Retina (tissue), 1 donor: ENCODE measurements at regions not wholly inside any gene's neighbourhood (a gene's known extent, or its start where the extent isn't known, plus 50 kb on each side); places are given as distances from the start of the nearest gene placed in this dataset.

Experiments used
- DNase-seq: peaks from one replicate; pipeline ENCODE4 v3.0.0-alpha.2; 2016

- no peak for DNase-seq
These were observed 100.0 kb upstream of the ACTBL2 start for GRCh38 chr5:57582578-57583070.

- no peak for DNase-seq
These were observed 99.2 kb upstream of the ACTBL2 start for GRCh38 chr5:57581772-57582171.

- no peak for DNase-seq
These were observed 98.6 kb upstream of the ACTBL2 start for GRCh38 chr5:57581222-57581621.

- no peak for DNase-seq
These were observed 95.0 kb upstream of the ACTBL2 start for GRCh38 chr5:57577432-57578175.

- no peak for DNase-seq
These were observed 93.7 kb upstream of the ACTBL2 start for GRCh38 chr5:57576317-57576716.

- no peak for DNase-seq
These were observed 93.2 kb upstream of the ACTBL2 start for GRCh38 chr5:57575839-57576238.

GRCh38 chr5:57572461-57572860, 89.8 kb upstream of the ACTBL2 start:
- DNase-seq, result no peak

GRCh38 chr5:57569601-57570000, 87.0 kb upstream of the ACTBL2 start:
- DNase-seq, result no peak

GRCh38 chr5:57568136-57568535, 85.5 kb upstream of the ACTBL2 start:
- DNase-seq, result no peak

GRCh38 chr5:57566914-57567313, 84.3 kb upstream of the ACTBL2 start:
- DNase-seq, result no peak

GRCh38 chr5:57561231-57561842, 78.7 kb upstream of the ACTBL2 start:
- no peak for DNase-seq

- DNase-seq, result no peak
These were observed 76.6 kb upstream of the ACTBL2 start for GRCh38 chr5:57559110-57559635.

- DNase-seq, result no peak
These were observed 69.4 kb upstream of the ACTBL2 start for GRCh38 chr5:57552033-57552432.

- no peak for DNase-seq
These were observed 68.6 kb upstream of the ACTBL2 start for GRCh38 chr5:57551251-57551650.

GRCh38 chr5:57550132-57550531, 67.5 kb upstream of the ACTBL2 start:
- DNase-seq, result no peak

- DNase-seq, result no peak
These were observed 67.0 kb upstream of the ACTBL2 start for GRCh38 chr5:57549566-57549965.

GRCh38 chr5:57540823-57541222, 58.2 kb upstream of the ACTBL2 start:
- no peak for DNase-seq

GRCh38 chr5:57539281-57539701, 56.7 kb upstream of the ACTBL2 start:
- DNase-seq, result no peak

- no peak for DNase-seq
These were observed 55.8 kb upstream of the ACTBL2 start for GRCh38 chr5:57538341-57538955.

- DNase-seq, result peak; percentile 34
These were observed 55.2 kb upstream of the ACTBL2 start for GRCh38 chr5:57537811-57538210.

GRCh38 chr5:57532513-57533497, 50.2 kb upstream of the ACTBL2 start:
- DNase-seq, result no peak
